ENCODE measurements at regions not wholly inside any gene's neighbourhood (a gene's known extent, or its start where the extent isn't known, plus 50 kb on each side); places are given as distances from the start of the nearest gene placed in this dataset.
"Not testable (repeated sequence)": the region's sequence is repeated elsewhere in the genome, so short reads cannot be mapped to it uniquely, and the experiment has no call there.

DNA sequence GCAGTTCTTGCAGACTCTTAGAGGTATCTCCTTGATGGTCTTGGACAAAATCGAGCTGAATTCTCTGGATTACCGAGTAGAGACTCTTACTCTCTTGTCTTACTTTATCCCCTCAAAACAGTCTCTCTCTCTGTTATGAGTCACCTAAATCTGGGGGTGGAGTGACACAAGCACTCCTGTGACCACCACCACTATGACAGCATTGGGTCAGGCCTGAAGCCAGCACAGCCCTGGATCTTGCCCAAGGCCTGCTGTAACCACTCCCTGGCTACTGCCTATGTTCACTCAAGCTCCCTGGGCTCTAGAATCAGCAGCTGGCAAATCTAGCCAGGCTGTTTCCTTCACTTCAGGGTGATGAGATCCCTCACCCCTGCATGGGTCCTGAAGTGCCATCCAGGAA lies 662.5 kb downstream of the LUZP2 start:
- no peak for DNase-seq (ENCODE audit: low spot score)

DNA sequence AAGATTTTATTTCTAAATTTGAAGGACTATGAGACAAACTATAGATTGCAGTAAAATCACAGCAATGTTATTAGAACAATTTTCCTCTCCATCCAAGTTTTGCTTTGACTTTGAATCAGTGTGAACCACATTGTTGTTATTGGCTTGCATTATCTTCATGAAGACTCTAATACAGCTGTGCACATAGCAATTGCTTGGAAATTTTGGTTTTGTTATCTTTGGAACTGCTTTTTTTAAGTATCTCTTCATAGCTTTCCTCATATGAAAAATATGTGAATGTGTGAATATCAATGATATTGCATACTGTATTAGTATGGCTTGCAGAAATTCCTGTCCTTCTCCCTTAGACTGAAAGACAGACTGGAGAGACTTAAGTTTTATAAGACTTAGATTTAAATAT lies 666.6 kb downstream of the LUZP2 start:
- DNase-seq (ENCODE audit: low spot score): no peak

DNA sequence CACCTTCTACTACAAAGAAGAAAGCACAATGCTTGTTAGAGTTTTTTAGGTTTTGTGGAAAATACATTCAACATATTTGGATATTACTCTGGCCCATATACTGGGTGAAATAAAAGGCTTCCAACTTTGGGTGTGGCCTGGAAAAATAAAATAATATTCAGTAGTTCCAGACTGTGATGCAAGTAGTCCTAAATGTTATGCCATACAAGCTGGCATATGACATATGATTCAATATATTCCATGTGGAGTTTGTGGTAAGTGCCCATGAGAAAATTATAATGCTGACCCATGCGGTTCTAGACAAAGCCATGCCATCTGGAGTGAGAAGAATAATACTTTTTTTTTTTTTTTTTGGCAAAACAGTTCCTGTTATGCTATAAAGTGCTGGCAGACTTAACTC lies 683.3 kb downstream of the LUZP2 start:
- no peak for DNase-seq (ENCODE audit: low spot score)

DNA sequence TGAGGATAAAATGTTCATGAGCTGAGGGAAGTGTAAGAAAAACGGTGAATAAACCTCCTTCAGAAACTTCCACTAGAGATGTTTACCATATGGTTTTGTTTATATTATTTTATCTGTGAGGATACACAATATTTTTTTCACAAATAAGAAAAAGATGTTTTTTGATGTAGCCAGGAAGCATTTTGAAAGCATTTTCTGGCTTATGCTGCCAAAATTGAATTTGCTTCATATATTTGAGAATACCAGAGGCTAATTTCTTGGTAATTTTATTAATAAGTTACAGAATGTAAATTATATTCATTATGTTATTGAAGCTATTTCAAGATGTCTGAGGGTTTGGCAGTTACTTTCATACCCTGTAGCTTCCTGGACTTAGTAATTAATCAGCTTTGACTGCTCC lies 686.6 kb downstream of the LUZP2 start:
- DNase-seq (ENCODE audit: low spot score): no peak

DNA sequence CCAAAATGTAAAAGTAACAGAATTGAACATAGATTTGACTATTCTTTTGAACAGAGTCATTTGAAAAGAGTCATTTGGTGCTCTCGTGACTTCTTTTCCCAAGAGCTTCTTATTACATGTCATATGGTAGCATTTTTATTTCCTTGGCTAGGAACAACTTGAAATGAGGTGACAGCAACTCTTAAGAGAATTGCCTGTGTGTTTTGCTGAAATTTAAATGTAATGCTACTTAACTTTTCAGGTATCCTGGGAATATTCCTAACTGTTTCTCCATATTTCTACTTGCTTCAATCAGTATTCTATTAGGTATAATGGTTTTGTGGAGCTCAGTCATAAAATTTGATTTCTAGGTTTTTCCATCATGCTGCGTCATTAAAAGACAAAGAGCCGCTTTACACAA lies 700.7 kb downstream of the LUZP2 start:
- no peak for DNase-seq (ENCODE audit: low spot score)

DNA sequence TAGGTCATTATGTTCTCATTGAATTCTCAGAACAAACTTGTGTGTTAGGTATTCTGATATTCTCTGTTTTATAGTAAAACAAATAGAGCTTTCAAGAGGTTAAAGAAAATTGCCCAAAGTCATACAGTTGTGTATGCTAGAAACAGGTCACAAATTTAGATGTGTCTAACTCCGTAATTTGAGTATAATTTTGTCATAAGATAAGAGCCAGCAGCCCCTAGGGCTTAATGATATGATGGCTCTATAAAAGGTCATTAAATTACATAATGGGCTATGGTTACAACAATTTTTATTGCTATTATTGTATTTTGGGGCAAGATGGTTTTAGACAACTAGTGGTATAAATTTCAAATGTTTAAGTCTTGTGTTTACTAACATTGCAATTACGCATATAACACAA lies 701.9 kb downstream of the LUZP2 start:
- no peak for DNase-seq (ENCODE audit: low spot score)

DNA sequence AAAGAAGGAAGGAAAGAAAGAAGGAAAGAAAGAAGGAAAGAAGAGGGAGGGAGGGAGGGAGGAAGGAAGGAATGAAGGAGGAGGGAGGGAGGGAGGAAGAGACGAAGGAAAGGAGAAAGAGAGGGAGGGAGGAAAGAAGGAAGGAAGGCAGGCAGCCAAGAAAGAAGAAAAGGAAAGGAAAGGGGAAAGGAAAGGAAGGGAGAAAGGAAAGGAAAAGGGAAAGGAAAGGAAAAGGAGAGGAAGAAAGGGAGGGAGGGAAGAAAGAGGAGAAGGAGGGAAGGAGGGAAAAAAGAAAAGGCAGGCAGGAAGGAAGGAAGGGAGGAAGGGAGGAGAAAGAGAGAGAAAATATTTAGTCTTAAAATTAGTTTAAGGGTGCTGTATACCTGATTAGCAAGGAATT lies 704.1 kb downstream of the LUZP2 start:
- DNase-seq (ENCODE audit: low spot score): no peak

DNA sequence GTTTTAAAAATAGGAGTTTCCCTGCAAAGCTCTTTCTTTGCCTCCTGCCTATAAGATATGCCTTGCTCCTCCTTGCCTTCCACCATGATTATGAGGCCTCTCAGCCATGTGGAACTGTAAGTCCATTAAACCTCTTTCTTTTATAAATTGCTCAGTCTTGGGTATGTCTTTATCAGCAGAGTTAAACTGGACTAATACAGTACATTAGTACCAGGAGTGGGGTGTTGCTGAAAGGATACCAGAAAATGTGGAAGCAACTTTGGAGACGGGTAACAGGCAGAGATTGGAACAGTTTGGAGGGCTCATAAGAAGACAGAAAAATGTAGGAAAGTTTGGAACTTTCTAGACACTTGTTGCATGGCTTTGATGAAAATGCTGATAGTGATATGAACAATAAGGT lies 709.9 kb downstream of the LUZP2 start:
- DNase-seq (ENCODE audit: low spot score): no peak

DNA sequence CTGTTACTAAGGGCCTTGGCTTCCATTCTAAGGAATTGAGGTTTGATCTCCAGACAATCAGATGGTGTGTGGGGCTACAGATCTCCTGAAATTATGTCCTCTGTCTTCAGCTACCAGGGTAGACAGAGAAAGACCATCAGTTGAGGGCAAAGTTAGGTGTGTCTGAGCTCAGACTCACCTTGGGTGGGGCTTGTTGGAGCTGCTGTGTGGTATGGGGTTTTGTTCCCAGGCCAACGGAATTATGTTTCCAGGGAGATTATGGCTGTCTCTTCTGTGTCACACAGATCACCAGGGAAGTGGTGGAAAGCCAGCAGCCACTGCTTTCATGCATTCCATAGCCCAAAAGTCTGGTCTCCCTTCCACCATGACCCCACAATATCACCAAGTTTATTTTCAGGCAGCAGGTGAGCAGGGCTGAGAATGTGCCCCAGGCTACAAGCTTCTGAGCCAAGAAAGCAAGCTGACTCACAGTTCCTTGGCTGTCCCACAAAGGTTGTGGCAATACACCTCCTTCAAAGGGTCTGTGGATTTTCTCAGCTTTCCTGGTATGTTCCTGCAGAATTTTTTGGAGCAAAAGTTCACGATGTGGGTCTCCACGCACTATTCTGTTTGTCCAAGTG lies 714.9 kb downstream of the LUZP2 start:
- no peak for DNase-seq (ENCODE audit: low spot score)

DNA sequence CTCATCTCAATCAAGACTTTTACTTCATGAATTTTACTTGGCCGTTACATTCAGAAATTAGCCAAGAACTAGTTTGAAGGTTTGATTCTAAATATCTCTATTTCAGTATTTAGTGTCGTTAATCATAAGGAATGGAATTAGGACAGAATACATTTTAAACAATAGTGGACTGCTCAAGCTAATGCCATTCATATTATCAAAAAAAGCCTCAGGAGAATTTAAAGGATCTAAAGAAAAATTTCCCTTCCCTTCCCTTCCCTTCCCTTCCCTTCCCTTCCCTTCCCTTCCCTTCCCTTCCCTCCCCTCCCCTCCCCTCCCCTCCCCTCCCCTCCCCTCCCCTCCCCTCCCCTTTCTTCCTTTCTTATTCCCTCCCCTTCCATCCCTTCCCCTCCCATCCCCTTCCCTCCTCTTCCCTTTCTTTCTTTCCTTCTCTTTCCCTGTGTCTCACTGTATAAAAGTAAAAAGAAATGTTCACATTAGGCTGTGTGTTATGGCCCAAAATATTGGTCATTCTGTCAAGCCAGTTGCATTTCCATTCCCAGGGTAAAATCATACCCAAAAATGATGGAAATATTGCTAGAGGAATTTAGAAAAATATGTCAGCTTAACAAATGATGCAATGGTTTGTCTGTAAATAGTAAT lies 717.8 kb downstream of the LUZP2 start:
- DNase-seq (ENCODE audit: low spot score): no peak

DNA sequence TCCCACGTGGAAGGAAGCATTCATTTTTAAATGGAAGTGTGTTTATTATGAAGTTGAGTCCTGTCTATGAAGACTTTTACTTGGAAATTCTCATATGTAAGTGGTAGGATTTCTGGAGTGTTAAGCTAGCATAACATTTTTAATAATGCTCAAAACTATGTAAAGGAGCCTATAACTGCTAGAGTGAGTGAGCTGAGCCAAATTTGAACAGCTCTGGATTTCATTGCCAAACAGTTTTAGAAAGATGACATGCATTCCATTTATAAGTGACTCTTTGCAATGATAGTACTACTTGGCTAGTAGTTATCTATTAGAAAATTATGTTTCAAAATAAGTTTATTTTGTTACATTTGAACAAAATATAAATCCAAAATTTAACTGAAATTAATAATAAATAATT lies 721.2 kb downstream of the LUZP2 start:
- no peak for DNase-seq (ENCODE audit: low spot score)

DNA sequence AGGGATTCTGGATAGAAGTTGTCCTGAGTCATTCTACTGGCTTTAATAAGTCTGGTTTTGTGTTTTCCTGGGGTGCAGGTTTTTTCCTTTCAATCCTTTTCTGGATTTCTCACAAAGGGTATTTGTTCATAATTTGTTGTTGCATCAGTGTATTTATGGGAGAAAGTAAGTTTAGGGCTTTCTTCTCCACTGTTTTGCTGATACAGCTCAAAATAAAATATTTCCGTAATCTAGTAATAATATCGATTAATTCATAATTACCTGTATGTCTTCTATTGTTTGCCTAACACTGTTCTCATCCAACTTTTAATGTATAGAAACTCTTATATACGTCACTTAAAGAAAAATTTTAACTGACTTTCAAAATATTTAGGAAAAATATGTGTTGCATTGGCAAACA lies 728.2 kb downstream of the LUZP2 start:
- no peak for DNase-seq (ENCODE audit: low spot score)

DNA sequence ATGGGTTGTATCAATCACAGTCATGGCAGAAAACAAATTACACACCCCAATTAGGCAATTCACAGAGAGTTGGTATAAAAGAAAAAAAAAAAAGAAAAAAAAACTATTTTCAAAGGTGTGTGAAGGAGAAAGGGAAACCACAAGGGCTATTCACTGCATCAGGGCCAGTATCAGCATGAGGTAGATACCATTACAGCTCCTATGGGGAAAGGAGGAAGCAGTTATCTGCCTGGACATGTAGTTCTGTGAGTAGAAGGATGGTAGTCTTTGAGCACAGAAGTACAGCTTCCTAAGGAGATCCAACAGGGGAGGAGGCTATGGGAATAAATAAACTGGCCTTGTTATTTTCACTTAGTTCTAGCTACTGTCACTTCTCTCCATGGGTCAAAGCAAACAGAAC lies 746.1 kb downstream of the LUZP2 start:
- DNase-seq (ENCODE audit: low spot score): no peak

DNA sequence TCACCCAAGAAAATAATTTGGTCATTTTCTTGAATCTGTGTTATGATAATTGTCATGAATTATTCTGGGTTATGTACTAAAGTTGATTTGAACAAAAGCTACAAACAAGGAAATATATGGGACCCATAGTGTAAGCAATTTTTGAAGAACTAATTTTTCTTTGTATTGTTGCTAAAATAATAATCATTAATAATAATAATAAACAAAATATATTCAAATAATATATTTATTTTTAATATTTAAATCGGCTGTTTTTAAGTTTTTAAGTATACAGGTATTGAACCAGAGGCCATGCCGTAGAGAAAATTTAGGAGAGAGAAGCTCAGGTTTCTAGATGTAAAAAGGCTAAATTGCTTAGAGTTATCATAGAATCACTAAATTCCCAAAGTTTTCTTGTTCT lies 747.3 kb downstream of the LUZP2 start:
- no peak for DNase-seq (ENCODE audit: low spot score)

DNA sequence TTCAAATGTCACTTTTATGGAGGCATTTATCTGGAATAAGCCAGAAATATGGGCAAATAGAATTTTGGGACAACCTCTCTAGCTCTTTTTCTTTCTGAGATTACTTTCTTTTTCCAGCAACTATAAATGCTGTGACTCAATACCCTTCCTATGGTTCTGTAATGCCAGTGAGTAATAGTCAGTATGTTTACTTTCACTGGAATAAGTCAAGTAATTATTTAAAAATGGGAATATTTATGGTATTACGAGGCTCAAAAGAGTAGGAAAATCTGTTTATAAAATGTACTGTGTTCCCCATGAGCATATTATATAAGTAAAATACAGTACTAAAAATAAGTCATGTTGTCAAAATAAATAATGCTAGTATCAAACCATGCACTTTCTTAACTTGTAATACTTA lies 750.5 kb downstream of the LUZP2 start:
- DNase-seq (ENCODE audit: low spot score): no peak

DNA sequence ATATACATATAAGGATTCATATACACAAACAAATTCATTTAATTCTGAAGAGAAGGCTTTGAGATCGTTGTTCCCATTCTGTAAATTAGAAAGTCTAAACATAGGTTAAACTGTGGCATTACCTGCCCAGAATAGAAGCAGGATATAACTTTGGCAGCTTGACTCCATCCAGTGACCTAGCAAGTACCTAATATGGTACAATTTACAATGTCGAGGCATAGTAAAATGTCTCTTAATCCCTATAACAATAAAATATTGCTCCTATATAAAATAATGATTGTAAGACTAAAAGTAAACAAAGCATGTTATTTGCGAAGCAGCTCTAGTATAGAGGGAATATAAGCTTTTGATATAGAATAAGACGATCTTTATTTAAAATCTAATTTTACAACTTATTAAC lies 756.0 kb downstream of the LUZP2 start:
- DNase-seq (ENCODE audit: low spot score): no peak

DNA sequence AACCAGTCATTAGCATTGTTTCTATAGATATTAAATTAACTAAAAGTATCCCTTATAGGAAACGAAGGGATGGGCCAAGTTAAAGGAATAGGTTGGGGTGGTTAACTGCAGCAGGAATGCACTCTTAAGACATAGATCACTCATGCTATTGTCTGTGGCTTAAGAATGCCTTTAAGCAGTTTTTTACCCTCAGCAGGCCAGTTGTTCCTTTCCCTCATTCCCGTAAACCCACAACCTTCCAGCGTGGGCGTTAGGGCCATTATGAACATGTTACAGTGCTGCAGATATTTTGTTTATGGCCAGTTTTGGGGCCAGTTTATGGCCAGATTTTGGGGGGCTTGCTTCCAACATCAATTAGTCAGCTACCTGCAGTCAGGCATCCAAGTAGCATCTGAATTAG lies 767.0 kb downstream of the LUZP2 start:
- DNase-seq (ENCODE audit: low spot score): not testable (repeated sequence)

DNA sequence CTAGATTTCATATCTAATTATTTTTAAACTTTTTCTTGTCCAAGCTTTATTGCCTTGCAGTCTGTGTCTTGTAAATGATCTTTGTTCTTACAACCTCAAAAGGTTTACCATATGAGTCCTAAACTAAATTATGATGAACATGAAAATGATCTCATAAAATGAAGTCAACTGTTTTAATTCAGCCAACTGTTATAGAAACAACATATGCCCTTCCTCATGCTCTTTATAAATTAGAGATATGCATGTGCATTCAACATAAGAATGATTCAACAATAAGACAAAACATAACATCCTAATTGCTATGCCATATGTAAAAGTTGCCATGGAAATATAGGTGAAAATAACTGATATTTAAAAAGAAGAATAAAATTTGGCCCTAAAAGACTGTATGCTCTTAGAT lies 774.4 kb downstream of the LUZP2 start:
- DNase-seq (ENCODE audit: low spot score): no peak

DNA sequence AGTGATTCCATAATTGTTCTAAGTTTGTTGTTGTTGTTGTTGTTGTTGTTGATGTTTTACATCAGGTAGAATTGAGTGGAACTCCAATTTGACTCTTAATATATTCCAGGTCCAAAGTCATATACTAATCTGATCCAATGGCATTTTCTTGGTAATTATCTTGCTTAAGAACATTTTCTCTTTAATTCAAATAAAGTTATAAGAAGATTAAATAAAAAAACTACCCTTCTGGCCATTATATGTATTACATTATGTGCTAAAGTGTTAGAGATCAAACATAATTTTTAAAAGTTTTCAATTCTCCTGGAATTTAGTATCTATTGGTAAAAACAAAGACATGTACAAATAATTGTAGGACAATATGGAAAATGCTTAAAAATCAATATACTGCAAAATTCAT lies 775.4 kb downstream of the LUZP2 start:
- no peak for DNase-seq (ENCODE audit: low spot score)

DNA sequence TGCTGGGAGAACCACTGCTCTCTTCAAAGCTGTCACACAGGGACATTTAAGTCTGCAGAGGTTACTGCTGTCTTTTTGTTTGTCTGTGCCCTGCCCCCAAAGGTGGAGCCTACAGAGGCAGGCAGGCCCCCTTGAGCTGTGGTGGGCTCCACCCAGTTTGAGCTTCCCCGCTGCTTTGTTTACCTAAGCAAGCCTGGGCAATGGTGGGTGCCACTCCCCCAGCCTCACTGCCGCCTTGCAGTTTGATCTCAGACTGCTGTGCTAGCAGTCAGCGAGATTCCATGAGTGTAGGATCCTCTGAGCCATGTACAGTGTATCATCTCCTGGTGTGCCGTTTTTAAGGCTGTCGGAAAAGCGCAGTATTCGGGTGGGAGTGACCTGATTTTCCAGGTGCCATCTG lies 784.0 kb downstream of the LUZP2 start:
- DNase-seq (ENCODE audit: low spot score): not testable (repeated sequence)

DNA sequence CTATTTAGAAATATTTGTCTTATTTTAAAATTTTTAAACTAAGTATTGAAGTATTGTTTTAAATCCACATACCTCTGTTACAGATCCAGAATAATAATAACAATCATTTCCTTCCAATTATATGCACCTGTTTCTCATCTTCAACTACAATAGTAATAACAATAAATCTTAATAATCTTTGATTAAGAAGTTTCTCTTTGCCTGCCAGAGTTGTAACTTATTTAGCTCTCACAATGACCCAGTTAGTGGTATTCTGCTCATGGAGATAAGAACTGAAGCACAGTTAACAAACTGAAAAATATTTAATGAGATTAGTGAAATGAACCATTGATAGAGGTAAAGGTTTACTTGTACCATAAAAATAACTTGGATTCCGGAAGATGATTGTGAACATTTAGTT lies 796.3 kb downstream of the LUZP2 start:
- DNase-seq (ENCODE audit: low spot score): no peak

DNA sequence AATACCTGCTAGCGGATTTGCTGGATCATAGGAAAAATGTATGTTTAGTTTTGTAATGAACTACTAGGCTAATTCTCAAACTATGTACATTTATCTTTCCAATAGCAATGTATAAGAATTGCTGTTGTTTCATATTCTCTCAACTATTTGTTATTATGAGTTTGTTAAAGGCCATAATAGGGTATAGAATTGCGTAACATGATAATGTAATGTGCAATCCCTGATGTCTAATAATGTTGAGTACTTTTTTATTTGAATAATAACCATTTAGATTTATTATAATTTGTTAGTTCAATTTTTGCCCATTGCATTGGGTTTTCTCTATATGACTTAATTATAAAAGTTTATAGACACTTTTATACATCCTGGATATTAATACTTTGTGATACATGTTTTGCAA lies 801.6 kb downstream of the LUZP2 start:
- DNase-seq (ENCODE audit: low spot score): no peak

DNA sequence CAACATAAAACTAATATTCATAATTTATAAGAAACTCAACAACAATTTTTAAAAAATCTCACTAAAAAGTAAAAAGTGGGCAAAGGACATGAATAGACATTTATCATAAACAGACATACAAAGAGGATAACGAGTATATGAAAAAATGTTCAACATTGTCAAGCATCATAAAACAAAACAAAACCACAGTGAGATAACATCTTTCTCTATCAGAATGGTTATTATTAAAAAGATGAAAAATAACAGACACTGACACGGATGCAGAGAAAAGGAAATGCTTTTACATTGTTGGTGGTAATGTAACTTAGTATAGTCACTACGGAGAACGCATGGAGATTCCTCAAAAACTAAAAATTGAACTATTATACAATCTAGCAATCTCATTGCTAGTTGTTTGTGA lies 813.0 kb downstream of the LUZP2 start:
- no peak for DNase-seq (ENCODE audit: low spot score)

DNA sequence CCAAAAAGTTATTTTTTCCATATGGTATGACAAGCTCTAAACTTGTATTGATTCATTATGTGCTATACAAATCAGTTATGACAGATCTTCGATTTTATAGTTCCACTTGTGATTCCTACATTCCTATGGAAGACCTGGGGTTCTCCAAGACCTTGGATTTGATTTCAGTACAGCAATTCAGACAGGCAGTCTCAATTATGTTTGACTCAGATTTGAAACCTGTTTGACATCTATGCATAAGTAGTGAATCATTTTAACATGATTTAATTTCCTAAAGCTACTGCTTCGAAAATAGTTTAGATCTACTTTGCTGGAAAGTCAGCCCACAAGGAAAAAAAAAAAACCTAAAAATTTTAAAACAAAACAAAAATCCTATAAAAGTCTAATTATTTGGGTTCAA lies 820.4 kb downstream of the LUZP2 start:
- DNase-seq (ENCODE audit: low spot score): no peak
